Hippocampal formation (tissue), 2 donors: ENCODE measurements at regions not wholly inside any gene's neighbourhood (a gene's known extent, or its start where the extent isn't known, plus 50 kb on each side); places are given as distances from the start of the nearest gene placed in this dataset.
A peak's percentile ranks its signal among the peaks of the same experiment; 100 is the strongest.
"Not testable (repeated sequence)": the region's sequence is repeated elsewhere in the genome, so short reads cannot be mapped to it uniquely, and the experiment has no call there.

Experiments used
- DNase-seq, 2 donors: peaks; one replicate each; lab custom pipeline; 2025; lab: John Stamatoyannopoulos, UW

DNA sequence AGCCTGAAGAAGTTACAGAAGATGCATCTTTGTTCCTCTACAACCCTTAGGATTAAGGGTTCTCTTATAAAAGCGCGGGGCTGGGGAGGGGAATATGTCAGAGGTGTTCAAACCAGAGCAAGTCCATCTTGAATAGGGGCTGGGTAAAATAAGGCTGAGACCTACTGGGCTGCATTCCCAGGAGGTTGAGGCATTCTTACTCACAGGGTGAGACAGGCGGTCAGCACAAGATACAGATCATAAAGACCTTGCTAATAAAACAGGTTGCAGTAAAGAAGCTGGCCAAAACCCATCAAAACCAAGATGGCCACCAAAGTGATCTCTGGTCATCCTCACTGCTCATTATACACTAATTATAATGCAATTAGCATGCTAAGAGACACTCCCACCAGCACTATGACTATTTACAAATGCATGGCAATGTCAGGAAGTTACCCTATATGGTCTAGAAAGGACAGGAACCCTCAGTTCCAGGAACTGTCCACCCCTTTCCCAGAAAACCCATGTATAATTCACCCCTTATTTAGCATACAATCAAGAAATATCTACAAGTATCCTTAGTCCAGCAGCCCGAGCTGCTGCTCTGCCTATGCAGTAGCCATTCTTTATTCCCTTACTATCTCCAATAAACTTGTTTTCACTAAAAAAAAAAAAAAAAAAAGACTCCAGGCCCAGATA is 108.1 kb upstream of the FOXN3 start:
- no peak for DNase-seq

DNA sequence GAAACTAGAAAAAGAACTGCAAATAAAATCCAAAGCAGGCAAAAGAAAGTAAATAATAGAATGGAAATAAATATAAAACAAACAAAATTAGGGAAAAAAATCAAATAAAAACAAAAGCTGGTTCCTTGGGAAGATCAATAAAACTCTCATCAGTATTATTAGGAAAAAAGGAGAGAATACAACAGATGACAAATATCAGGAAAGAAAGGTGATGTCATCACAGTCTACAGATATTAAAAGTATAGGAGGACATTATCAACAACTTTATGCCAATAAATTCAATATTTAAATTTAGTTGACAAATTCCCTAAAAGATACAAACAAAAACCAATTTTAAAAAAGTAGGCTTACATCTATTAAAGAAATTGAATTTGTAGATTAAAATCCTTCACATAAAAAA is 107.4 kb upstream of the FOXN3 start:
- no peak for DNase-seq

DNA sequence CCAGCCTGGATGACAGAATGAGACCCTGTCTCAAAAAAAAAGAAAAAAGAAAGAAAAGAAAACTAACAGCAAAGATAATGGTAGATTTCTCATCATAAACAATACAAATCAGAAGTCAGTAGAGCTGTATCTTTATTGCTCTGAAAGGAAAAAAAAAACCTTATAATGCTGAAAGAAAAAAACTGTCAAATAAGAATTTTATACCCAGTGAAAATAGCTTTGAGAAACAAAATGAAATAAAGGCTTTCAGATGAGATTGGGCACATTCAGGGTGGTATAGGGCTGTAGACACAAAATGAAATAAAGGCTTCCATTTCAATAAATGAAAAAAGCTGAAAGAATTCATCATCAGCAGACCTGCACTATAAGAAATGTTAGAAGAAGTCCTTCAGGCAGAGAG is 105.0 kb upstream of the FOXN3 start:
- no peak for DNase-seq

DNA sequence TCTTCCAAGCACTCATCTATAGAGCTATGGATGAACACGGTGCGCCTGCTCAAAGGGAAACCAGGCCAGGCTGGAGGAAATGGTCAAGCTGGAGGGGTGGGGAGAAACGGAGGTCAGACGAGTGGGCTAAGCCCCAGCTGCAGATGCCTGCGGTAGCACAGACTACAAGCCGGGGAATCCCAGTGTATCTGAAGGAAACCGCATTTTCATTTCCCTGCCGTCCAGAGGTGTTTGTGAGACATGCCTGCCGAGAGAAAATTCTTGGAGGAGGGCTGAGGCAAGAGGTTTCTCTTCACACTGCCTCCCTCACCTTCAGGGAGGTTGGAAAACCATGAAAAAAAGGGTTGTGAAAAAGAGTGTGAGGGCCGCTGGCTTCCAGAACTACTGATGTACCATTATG is 102.0 kb upstream of the FOXN3 start:
- no peak for DNase-seq

DNA sequence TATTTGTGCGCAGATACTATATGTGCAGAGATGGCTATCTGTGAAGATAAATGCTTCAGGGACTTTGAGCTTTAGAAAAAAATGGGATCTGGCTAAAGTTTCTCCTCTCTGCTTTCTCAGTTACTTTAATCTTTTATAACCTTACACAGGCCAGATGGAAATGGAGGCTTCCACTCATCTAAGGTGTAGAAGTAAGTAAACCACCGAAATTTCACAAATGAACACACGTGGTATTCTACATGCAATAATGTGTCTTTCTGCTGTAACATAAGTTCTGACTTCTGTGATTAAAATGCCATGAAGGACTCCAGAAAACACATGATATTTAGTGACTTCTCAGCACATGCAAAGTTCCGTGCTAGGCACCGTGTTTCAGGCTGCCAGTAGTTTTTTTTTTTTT is 99.1 kb upstream of the FOXN3 start:
- DNase-seq = no peak

DNA sequence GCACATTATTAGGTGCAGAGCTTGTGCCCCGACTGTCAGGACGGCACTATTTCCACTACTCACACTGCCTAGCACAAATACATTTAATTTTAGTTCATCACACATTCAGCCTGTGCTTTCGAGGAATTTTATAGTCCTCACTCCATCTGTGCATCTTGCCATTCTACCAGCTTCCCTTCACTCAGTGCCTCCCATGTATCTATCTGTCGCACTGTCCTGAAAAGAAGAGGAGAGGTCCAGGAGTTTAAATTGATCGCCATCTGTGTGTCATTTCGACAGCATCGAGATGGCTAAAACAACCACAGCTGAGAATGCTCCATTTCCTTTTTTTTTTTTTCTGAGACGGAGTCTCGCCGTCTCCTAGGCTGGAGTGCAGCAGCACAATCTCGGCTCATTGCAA is 97.6 kb upstream of the FOXN3 start:
- no peak for DNase-seq

DNA sequence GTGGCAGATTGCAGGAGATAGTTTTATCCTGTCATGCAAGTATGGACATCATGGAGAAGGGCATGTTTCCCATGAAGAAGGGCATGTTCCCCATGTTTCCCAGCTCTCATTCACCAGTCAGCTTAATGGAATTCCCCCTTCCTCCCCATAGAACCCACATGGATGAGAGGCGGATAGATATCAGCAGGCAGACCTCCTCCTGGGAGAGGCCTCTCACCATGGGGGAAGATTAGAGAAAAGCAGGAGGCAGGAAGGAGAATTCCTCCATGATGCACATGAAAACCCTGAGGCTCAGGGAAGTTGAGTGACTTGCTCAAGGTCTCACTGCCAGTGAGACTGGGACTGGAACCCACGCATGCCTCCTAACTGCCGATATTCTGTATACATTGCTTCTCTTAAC is 92.9 kb upstream of the FOXN3 start:
- DNase-seq = no peak

DNA sequence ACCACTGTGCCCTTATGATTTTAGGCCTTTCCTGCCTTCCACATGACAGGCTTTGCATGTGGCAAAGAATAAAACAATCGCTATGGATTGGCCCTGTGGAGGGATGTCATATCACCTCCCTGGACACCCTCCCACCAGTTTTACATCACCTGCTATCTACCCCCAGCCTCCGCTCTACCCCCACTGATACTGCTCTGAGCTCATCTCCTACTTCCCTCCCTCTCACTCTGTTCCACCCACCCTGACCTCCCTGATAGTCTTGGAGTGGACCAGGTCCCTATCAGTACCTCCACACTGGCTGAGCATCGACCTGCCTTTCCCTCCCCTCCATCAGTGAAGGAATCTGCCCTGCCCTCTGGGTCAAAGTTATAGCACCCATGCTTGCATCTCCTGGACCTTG is 91.8 kb upstream of the FOXN3 start:
- no peak for DNase-seq

DNA sequence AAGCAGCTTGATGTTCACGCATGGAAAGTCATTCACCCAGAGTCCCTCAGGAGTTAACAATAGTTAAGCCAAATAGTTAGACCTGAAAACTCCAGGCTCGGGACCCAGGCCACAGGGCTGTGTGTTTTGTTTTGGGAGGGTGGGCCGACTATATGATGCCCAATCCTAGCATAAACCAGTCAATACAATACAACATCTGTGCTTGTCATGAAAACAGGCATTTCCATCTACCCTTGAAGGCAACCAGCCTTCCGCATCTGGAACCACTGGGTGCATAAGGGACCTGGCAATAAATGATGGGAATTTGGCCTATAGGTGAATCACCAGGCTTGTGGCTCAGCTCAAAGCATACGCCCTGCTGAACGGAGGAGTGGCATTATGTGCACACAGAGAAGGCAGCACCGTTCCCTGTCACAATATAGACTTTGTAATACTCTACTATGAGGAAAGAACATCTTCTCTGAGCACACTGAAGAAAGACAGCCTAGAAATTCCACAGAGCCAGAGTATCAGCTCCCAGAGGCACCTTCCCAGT is 91.0 kb upstream of the FOXN3 start:
- no peak for DNase-seq

DNA sequence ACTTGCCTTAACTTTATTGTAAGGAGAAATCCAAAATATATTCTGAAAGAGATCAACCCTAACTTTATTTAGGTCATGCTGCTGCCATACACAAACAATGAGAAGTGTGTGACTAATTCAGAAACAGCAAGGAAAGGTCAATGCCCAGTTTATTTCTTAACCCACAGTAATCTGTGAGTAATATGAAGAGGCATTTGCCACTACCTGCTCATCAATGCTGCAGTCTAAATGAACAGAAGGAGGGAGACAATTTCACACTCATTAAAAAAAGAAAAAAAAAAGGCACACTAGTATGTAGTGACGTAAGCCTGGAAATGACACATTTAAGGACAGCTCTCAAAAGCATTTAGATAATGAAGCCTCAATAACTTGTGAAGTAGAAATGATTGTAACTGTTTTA is 90.5 kb upstream of the FOXN3 start:
- no peak for DNase-seq

DNA sequence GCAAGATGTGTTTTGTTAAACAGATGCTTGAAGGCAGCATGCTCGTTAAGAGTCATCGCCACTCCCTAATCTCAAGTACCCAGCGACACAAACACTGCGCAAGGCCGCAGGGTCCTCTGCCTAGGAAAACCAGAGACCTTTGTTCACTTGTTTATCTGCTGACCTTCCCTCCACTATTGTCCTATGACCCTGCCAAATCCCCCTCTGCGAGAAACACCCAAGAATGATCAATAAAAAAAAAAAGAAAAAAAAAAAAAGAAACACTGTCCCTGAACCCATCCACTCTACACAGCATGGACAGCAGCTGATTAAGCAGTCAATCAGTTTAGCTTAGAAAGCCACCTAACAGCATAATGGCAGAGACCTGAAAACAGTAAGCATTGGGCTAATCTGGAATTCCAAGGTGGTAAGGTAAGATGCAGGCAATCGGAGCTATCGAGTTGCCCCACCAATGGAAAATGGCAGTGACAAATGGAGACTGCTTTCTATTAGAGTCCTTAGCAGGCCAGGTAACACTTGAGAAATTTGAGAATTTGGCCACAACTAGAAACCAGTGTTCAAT is 89.9 kb upstream of the FOXN3 start:
- DNase-seq = not testable (repeated sequence)

DNA sequence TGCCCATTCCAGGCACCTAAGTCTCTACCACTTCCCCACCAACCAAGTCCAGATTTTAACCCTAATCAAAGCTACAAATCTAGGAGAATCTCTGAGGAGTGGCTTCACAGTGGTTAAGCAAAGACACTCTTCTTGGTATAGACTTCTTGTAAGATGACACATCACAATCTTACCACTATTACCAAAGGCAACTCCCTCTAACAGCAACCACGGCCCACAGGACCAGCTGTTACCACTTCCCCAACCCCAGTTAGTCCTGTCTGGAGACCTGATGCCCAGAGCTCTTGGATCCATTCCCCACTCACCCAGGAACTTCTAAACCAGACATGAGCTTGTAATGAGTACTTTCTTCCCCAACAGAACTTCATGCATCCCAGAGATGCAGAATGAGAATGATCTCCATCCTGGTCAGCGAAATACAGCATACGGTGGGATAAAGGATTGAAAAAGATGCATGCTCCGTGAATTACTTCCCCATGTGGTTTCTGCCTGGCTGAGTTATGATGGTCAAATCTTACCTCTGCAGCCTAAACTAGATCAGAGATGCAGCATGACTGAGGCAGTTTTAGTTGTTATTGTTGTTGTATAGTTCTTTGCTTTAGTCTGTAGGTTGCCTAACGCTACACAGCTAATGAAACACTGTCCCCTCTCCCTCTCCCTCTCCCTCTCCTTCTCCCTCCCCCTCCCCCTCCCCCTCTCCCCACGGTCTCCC is 87.7 kb upstream of the FOXN3 start:
- DNase-seq = no peak

DNA sequence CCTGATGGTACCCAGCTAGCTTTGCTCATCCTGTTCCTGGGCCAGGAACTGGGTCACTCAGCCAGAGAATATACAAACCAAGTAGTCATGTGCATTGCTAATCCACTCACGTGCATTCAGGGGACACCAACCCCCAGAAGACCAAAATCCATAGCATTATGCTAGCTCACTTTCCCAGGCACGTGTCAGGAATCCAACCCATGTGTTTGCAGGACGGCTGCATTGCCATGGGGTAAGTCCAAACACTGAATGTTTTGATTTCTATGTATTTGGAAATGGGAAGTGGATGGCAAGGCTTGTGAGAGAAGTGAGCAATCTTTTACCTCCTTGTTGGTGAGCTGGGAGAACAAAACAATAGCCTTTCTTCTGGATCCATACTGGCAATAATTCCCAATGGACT is 87.1 kb upstream of the FOXN3 start:
- no peak for DNase-seq

DNA sequence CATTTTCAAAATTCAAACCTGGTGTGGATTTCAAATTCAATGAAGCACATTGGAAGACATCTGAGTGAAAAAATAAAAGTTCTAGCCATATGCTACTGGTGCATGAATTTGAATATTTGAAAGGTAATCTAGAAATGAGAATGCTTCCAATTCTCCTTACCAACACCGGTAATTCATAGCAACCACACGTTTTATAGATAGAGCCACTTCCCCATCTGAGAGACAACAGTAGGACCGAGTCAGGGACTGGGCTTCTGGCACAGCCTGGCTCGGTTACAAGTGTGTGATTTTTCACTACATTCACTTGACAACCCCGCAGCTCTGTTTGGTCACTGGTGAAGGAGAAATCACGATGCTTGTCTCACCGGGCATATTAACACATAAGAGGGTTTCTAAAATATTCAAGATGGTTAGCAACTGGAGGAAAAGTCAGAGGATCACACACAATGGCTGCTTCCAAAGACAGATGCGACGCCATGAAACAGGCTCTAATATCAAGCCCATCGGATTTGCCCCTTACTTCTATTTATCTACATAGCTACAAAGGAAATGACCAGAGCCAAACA is 86.5 kb upstream of the FOXN3 start:
- no peak for DNase-seq

DNA sequence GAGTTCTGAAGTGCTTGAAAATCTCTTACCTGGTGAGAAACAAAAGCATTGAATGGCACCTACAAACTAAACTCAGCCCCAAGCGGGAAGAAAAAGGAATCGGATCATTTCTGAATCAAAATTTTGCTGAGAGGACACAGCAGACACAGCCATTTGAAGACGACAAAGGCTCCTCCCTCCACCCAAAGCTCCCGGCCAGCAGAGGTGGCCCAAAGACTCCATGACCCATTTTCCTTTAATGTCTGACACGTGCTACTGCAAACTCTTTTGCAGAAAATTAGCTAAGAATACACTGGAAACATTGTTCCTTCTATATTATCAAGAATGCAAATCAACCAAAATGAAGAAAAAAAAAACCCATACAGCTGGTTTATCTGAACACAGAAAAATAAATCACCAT is 85.9 kb upstream of the FOXN3 start:
- DNase-seq = no peak

DNA sequence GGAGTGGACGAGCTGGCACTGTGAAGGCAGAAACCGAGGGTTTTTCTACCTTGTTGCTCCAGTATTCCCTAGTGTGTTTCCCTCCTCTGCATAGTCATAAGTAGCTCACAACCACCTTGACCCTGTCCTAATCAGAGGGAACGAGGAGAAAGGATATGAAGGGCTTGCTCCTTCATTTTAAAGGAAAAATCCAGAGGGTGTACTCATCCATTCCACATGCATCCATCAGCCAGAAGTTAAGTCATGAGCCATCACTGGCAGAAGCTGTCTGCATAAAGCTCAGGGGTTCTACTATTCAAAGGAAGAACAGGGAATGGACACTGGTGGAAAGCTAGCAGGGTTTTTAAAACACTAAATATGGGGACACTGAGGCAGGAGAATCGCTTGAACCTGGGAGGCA is 84.3 kb upstream of the FOXN3 start:
- no peak for DNase-seq

DNA sequence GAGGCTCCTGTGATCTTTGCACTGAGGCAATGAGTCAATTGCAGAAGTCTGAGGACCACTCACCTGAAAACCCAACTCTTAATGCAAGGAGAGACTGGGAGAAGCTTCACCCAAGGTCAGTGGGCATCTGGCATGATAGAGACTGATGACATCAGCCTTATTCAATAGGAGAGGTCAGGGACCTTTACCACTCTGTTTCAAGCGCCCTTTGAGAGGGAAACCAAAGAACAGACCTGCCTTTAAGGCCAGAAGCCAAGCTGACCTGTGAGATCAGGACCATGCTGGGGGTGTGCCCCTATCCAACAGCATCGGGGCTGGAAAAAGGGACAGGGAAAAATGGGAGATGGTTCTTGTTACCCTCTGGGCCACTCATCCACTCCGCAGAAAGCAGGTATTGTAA is 83.3 kb upstream of the FOXN3 start:
- DNase-seq = no peak

DNA sequence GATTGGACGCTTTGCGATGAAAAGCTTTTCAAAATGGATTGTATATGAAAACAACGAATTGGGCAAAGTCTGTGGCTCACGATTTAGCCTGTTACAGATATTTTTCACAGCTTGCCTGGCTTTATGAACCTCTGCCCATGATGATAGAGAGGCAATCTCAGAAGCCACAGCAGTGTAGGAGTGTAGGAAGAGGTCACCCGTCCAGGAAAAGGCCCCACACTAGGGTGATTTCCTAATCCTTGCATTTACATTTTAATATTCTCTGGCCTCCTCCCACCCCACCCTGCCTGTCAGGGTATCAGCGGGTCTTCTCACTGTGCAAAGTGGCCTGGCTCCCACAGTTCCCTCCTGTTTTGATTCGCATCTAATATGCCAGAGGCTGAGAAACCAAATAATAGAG is 81.8 kb upstream of the FOXN3 start:
- no peak for DNase-seq

DNA sequence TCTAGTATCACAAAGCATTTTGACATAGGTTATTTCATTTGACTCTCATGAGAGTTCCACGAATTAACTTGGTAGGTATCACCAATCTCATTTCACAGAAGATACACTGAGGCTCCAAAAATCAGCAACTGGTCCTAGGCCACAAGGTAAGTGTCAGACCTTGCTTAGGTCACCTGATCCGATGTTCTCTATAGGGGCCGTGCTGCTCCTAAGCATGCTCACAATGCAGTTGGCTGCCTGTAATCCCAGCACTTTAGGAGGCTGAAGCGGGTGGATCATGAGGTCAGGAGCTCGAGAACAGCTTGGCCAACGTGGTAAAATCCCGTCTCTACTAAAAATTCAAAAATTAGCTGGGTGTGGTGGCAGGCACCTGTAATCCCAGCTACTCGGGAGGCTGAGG is 78.7 kb upstream of the FOXN3 start:
- no peak for DNase-seq

DNA sequence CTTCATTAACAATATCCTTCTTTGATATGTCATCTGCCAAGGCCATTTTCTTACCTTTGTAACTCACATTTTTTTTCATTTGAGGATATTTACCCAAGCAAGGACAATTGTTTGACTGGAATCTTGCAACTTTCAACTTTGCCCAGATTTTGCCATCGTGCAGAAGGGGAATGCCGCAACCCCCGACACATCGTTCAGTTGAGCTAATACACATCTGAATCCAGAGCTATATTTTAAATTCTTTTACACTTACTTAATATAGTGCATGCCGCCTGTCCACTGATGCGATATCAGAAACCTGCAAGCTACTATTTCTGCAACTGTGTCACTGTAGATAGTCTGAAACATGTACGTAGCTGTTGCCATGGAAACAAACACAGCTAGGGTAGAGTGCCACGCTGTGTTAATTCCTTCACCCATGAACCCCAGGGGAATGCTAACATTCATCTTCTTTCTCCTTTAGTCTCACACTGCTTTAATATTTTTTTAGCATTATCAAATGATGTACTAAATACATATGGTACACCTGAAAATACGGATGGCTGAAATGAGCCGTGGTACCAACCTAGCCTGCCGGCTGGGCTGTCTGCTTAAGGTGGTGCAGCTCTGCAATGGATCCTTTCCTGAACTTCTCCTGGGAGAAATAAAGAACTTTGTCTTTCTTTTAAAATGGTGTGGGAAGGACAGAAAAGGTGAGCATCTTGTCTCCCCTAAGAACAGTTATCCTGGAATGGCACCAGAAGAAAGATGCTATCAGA is 77.0 kb upstream of the FOXN3 start:
- peak in 1 of 2 donors; percentile 23 for DNase-seq

DNA sequence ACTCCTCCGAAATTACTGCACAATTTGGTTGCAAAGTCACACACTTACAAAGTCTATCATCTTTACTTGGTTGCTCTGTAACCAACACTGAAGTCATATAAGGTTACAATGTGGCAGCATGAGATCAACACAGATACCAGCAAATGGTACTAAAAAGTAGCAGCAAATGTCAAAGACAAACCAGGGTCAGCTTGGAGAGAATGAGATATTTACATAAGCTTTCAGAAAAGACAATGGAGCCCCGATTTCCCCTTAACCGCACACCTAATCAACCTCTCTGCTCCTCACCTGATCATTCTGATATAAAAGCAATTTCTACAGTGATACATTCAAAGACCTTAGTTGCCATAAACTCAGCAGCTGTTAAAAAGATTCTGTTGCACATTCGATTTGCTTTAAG is 76.4 kb upstream of the FOXN3 start:
- DNase-seq = no peak

DNA sequence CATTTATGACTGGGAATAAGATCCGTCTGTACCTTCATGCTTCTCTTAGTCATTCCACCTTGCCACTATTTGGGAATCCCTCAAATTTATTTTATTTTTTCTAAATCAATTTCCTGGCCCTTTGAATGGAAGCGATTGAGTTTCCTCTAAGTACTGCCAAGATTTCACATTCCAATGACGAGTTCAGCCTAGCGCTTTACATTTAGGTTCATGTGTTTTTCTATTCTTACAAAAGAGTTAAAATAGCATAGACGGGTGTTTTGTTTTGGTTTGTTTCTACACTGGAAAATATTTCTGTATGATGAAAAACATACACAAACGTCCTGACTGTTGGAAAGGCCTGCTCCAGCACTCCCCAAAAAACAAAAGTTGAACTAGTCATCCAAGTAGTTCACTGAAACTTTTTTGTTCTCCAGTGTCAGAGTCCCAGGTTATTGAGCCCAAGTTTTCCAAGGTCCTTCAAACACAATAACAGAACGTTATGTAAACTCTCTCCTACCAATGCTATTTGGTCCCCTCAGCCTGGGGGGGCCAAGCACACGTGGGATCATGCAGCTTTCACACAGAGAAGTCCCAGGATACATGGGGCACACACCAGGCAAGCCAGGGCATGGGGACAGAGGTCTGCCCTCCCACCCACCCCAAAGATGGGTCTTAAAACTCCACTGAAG is 74.8 kb upstream of the FOXN3 start:
- DNase-seq = no peak
